SU-DHL-6 (cell line): ENCODE measurements at regions not wholly inside any gene's neighbourhood (a gene's known extent, or its start where the extent isn't known, plus 50 kb on each side); places are given as distances from the start of the nearest gene placed in this dataset.

Experiments
- CTCF ChIP-seq: fragments of 200-600 bp; sonication (generic); IDR thresholded peaks from one replicate; pipeline ENCODE4 v1.5.1; 2017; ENCODE audit warnings: antibody characterized with exemption, mild to moderate bottlenecking, low read length, moderate library complexity; ENCODE audit not compliant: insufficient read depth, poor library complexity, severe bottlenecking
- EZH2phosphoT487 ChIP-seq: fragments of 200-600 bp; sonication (generic), shearing (Covaris generic); conservative IDR thresholded peaks from 2 replicates; pipeline ENCODE4 v1.6.1; 2018; ENCODE audit warnings: mild to moderate bottlenecking, antibody characterized with exemption, low read length, moderate library complexity, mixed read lengths

- TF ChIP-seq CTCF (no peak), EZH2phosphoT487 (no peak)
These were observed 162.4 kb upstream of the DAAM1 start for GRCh38 chr14:59026081-59026480.
